HG02870 (cell line): ENCODE measurements at regions not wholly inside any gene's neighbourhood (a gene's known extent, or its start where the extent isn't known, plus 50 kb on each side); places are given as distances from the start of the nearest gene placed in this dataset.
"Not testable (repeated sequence)": the region's sequence is repeated elsewhere in the genome, so short reads cannot be mapped to it uniquely, and the experiment has no call there.

Experiments used
- ATAC-seq: cut with Tn5 transposase; IDR thresholded peaks from one replicate; pipeline ENCODE4 v1.9.1; 2021; ENCODE audit warnings: mild to moderate bottlenecking, moderate library complexity; ENCODE audit not compliant: unreplicated experiment

DNA sequence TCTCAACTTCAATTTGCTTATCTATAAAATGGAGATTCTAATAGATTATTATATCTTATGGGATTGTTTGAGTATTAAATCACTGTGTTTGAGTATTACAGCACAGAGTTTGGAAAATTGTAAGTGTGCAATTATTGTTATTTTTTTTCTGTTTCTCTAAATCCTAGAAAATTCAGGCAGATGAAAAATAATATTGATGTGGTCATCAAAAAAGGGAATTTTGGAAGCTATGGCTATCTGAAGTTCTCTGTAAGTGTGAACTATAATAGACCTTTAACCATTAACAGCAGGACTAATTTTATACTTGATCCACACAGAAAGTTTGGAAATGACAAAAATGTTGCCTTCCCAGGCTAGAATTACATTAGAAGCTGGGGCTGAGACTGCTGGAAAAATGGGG, 393.2 kb downstream of the SUCLG1 start:
- ATAC-seq: no peak

DNA sequence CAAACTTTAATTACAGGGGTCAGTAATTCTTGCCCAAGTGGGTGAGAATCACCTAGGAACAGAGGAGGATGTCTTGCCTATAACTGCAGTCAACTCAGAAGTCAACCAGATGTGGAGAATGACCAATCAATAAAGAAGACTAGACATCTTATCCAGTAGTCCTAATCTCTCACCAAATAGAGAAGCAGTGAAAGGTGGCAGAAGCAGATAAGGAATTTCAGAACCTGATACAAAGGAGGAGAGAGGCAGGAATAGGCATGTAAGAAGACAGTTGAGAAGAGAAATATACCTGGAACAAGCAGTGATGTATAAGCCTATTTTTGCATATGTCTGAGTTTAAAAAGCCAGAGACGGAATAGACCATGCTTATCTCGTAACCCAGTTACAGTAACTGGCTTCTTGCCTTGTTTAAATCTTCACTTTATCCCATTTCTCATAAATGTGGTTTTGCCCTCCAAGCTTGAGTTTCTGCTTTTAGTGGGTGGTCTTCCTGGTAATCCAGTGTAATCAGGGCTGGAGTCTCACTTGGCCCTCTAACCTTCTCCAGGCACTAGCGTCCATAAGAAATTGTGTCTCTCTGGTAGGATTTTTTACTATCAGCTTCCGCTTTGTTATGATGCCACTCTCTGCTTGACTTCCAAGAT, 401.0 kb downstream of the SUCLG1 start:
- no peak for ATAC-seq

DNA sequence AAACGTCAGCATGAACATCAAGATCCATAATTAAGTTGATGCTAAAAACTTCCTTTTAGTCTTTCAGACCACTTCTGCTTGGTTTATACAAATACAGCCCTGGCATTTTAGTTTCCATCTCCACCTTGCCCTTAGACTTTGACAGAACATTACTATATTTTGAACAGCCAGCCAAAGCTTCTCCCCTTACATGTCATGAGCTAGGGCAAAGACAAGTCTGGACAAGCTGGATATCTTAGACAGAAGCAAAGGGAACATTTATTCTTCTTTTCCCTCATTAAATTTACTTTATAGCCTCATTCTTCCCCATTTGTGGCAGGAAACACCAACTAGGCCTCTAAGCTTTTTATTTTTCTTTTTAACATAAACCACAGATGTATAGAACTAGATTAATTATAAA, 403.3 kb downstream of the SUCLG1 start:
- no peak for ATAC-seq

DNA sequence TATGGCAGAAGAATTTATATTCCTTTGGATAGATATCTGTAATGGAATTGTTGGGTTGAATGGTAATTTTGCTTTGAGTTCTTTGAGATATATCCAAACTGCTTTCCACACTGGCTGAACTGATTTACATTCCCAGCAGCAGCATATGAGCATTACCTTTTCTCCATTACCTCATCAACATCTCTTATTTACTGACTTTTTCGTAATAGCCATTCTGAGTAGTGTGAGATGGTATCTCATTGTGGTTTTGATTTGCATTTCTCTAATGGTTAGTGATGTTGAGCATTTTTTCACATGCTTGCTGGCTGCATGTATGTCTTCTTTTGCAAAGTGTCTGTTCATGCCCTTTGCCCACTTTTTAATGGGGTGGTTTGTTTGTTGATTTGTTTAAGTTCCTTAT, 404.5 kb downstream of the SUCLG1 start:
- not testable (repeated sequence) for ATAC-seq

DNA sequence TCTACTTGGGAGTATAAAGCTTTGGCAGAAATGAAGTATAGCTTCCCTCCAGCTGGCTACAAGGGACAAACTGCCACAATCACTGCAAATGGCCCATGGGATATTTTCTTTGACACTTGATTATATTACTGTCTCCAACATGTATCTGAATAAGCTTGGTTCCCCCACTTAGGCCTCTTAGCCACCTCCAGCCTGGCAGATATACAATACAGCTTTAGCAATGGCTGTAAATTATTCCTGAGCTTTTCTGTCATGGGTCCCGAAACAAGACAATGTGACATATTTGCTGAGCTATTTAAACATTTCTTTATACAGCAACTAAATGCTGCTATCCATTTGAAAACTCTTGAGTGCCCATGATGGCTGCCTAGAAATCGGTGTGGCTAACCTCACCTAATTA, 406.2 kb downstream of the SUCLG1 start:
- no peak for ATAC-seq

DNA sequence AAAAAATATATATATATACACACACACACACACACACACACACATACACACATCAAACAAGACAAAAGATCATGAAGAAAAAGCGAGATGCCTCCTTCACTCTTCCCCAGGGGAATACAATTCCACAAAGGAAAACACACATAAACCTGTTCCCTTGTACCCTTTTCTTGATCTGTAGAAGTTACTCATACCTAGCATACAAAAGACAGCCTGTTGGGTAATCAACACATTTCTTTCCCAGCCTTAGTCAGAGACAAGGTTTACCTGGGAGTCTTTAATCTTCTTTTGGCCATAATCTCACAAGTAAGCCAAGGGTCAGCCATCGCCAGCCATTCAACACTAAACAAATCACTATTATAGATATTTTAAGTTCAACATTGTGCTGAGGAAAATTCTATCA, 407.0 kb downstream of the SUCLG1 start:
- no peak for ATAC-seq

DNA sequence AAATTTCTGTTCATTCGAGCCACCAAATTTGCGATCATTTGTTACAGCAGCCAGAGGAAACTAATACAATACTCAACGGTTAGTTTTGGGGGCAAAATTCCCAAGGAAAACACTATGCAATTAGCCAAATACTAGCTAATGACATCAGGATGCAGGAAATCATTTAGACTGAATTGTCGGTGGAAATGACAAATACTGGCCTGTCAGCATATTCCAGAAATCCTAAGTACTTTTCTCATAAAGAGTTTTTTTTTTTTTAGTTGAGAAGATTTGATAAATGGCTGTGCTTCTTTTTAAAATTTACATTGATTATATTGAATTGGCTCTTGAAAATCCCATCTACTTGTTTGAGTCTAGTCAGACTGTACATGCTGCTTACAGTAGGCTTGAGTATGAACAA, 410.1 kb downstream of the SUCLG1 start:
- no peak for ATAC-seq

DNA sequence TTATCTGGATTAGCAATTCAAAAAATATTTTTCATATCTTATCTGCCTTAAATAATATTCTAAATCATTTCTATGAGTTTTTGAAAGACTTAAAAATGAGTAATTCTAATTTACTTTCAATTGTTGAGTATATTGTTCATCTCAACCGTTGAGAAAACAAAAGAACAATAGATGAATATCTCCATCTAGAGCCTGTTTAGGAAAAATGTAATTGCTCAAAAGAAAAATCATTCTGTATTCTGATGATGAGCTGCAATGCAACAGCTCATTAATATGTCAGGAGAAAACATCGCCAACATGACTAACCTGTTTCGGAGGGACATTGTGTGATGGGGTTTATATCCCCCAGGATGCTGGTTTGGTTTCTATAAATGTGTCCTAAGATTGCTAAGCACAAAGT, 417.6 kb downstream of the SUCLG1 start:
- no peak for ATAC-seq

DNA sequence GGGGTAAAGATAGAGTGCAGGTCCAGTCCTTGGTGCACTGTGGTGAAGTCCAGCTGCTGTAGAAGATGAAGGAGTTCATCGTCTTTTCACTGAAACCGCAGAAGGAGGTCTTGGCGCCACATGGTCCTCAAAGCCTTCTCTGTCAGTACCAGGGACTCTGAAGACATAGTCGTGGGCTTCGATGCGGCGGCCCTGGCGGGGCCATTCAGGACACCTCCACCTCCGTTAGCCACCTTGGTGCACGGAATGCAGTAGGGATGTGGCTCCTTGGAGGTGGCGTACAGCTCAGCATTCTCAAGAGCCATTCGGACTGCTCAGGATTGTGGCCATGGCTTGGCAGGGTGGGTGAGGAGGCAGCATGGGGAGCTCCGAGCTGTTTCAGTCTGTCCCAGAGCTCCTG, 418.8 kb downstream of the SUCLG1 start:
- ATAC-seq: no peak

DNA sequence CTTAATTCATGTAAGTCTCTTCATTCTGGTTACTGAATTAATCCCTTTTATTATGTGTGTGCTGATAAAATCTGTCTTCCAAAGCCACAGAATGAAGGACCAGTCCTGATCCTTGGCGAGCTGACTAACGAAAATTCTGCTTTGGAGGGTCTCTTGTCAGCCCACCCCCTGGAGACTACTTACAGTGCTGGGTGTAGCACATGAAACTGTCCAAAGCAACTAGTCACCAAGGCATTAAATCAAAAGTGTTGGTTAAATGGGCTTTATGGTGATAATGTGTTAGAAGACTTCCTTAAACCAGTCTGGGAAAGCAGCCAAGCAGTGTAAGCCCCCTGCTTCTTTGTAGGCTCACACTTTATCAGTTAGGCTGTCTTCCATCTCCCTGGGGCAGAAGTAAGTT, 420.2 kb downstream of the SUCLG1 start:
- ATAC-seq: no peak

DNA sequence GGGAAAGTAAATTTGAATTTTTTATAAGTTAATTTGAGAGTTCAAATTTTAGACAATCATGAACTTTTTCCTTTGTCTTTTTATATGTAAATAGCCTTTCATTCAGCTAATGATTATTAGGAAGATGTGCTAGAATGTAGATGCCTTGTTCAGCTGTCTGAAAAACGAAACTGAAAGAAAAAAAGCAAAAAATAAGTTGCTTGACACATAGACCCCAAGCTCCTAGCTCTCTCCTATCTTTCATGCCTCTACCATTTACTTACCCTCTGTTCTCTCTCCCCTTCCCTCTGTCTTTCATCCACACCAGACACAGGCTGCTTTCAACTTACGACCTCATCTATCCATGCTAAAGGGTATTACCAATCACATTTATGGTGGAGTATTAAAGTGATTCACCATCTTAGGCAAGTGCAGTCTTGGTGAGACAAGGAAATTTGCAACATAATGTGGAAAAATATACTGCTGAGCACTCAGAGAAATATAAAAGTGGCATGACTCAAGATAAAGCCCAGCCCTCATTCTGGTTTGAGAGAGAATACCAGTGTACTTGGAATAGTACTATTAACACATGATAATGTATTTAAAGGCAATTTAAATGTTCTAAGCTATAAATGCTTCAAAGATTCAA, 425.6 kb downstream of the SUCLG1 start:
- ATAC-seq: no peak

DNA sequence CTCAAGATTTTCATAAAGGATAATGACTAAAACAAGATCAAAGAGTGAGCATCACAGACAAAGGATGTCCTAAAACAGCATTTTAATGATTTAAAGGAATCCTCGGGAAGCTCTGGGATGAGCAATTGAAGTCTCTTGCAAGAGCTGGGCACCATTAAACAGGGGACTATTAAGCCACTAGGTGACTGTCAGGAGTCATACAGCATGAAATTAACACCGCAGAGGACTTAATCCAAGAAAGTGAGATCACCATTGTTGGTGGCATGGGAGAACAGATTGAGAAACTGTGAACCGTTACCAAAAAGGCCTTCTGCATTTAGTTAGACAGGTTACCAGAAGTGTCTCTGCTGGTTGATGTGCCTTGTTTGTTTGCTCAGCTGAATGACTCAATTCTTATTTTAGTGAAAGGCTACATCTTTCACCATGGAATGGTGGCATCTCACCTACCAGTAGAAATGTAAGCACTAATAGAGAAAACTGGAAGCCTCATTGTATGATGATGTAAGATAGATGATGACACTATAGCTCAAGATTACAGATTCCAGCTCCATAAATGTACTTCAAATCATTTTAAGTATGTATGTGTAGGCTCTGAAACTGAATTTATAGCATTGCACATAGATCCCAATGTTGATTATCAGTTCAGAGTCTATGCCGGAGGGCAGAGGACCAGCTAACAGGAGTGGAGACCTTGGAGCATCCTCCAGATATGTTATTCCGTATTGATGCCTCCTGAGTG, 427.6 kb downstream of the SUCLG1 start:
- ATAC-seq: no peak

DNA sequence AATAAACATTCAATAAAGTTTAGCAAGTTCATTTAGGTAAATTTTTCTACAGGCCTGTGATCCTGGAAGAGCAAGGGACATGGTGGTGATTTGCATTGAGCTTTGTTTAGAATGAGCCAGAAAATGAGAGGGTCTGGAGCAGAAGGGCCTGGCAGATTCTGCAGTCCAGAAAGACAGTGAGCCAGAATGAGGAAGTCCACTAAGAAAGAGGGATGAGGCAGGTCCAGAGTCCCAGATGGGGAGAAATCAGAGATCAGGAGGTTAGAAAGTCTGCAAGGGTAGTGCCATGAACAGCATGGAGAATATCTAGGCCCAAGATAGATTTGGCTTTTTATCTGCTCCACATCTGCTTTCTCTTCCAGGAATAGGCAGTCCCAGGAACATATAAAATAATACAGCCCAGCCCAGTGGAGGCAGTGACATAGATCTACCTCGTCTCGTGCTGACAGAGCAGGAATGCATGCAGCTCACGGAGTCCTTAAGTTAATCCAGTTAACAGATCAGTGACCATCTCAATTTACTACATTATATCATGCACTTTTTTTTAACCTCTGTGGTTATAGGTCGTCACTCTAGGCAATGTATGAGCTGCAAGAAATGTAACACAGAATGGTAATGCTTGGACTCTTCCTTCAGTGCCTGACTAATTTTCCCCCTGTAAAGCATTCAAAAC, 429.0 kb downstream of the SUCLG1 start:
- no peak for ATAC-seq

DNA sequence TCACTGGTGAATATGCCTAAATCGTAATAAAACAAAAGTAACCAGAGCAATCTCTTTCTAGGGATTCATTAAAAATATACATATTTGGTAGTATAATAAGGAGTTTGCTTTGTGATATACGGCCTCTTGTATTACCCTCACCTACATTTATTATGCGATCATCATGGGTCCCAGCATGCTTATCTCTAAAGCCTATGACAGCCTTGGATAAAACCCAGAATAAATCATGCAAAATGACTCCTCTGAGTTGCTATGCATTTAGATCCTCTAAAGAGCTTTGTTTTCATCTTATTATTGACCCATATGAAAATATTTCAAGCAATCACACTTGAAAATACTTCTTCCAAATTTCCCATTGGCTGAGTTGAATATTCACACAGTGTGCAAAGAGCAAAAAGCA, 432.3 kb downstream of the SUCLG1 start:
- no peak for ATAC-seq

DNA sequence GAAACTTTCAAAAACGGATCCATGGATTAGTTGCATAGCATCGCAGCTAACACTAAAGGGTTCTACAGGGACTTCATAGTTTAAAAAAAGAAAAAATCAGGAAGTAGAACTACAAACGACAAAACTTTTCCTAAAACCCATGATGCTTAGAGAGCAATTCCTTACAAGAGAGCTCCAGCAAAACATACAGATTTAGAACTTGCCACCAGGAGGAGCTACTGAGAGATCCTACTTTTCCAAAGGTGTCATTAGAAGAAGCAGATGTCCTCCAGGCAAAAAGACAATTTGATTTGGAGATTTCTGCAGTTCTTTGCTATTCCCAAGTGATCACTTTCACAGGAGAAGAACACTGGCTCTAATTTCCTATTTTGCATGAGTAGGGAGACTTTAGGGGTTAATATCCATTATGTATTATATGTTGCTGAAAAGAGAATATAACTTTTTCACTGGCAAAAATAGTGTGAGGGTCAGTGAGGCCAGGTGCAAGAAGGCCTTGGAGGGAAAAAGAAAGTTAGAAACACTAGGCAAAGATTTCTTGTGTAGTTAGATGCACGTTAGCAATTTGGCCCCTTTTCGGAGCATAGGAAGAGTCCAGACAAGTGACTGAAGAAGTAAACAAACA, 436.2 kb downstream of the SUCLG1 start:
- ATAC-seq: no peak

DNA sequence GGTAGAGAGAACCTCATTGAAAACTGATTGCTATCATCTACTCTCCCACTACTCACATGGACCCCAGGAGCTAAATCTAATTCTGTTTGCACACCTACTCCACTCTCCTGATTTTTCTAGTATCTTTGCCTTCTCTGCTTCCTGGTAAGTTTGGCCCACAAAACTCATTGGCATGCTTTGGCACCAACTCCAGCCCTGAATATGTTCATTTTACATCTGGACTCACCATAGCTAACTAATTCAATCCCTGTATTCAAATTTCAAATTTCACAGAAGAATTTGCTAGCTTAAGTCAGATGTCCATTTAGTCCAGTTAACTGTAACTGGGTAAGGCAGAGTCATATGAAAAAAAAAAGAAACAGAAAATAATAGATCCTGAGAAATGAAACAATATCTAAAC, 442.1 kb downstream of the SUCLG1 start:
- no peak for ATAC-seq

DNA sequence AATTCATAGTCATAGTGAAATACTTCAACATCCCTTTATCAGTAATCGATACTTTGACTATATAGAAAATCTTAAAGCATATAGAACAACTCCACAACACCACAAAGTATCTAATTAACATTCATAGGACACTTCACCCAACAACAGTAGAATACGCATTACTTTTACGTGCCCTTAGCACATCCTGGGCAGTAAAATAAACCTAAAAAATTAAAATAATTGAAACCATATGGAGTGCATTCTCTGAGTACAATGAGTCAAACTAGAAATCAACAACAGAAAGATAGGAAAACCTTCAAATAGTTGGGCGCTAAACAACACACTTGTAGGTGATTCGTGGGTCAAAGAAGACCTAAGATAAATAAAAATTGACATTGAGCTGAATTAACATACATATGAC, 442.9 kb downstream of the SUCLG1 start:
- no peak for ATAC-seq

DNA sequence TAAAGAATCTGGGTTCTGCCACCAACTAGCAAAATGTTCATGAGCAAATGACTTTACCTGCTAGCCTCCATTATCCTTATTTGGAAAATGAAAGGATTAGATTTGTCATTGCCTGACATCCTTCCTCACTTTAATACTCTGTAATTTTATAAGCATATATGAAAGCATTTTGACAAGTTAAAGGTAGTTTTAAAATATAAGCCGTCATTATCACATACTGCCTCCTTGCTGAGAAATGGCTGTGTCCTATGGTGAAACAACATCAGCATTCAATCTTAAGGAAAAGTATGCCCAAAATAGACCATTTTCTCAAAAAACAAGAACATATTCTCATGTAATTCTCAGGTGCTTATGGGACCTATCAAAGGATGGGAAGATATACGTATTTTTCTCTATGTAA, 461.2 kb downstream of the SUCLG1 start:
- ATAC-seq: no peak

DNA sequence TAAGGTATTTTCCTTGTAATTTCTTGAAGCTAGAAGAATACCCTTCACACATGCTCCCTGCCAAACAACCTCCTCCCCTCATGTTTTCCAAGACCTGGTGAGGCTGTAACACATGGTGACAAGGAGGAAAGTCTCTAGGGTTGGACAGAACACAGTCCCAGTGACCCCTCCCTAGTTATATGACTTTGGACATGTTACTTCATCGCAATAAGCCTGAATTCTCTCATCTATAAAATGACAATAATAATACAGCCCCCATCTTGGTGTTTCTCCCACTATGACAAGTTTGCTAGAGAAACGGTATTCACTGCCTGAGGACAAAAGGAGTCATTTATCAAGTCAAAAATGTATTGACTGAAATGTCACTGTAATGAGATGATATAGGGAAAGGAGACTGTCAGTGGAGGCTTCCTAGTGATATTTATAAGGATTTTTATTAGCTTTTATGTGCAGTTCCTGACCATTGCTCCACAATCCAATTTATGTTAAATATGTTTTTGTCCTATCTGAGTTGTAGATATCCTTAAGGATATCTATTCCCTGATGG, 464.4 kb downstream of the SUCLG1 start:
- ATAC-seq: no peak

DNA sequence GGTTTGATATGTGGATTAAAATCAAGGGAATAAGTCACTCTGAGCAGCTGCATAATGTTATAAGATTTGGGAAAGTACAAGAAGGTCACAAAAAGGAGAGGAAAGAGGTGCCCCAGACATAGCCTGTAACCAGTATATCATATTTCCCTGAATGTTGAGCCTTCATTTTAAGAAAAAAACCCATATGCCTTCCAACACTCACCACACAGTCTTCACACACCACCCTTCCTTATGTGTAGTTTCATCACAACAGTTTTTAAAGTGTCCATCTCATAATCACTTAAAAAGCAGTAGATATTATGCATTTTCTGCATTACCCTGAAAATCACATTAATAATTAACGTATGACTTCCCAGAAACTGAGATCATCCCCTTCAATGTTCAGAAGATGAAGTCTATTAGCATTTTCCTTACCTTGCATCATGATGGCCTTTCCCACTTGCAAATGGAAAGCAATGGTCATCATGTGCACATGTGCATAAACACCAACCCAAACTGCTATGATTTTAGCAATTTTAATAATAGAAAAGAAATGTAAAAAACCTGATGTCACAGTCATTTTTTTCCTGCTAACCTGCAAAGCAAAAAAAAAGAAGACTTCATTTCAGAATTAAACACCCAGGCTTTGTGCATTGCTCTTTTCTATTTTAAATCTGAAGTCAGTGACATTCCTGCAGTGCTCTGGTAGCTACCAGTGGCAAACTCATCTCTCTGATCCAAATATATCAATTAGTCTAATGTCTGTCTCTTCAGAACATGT, 465.0 kb downstream of the SUCLG1 start:
- no peak for ATAC-seq
